Panc1 (cell line): ENCODE measurements at regions not wholly inside any gene's neighbourhood (a gene's known extent, or its start where the extent isn't known, plus 50 kb on each side); places are given as distances from the start of the nearest gene placed in this dataset.

ENCODE experiments used
- ATAC-seq: fragments of 200-7000 bp; cut with Tn5 transposase; 2 replicates; pipeline ENCODE4 v1.9.1; 2020; ENCODE audit warnings: mild to moderate bottlenecking, moderate library complexity
- BruUV-seq: library from RNA; stranded (reverse); fragments of 400-500 nt; replicated peaks from 2 replicates; lab custom pipeline; 2021; lab: Mats Ljungman, UMichigan
- CTCF ChIA-PET: fragments of 300-600 bp; sonication (Branson Sonifier 250); formaldehyde crosslinking; loops from one replicate; lab custom pipeline; 2022; ENCODE audit warnings: antibody characterized with exemption; lab: Charles Lee
- POLR2A ChIA-PET: fragments of 300-600 bp; sonication (Branson Sonifier 250); formaldehyde crosslinking; loops from one replicate; lab custom pipeline; 2022; ENCODE audit warnings: antibody characterized with exemption; lab: Charles Lee
- DNase-seq: peaks from one replicate; pipeline ENCODE4 v3.0.0-alpha.2; 2010; ENCODE audit warnings: low read depth, low spot score
- H3K27ac ChIP-seq: 2 replicates; pipeline ENCODE4 v1.5.1; 2011; ENCODE audit warnings: mild to moderate bottlenecking, low read length, inconsistent platforms
- H3K27me3 ChIP-seq: fragments of 200-500 bp; sonication (Bioruptor generic); 2 replicates; pipeline ENCODE4 v1.6.0; 2014; ENCODE audit warnings: low read length, inconsistent platforms; ENCODE audit not compliant: control insufficient read depth, insufficient read depth
- H3K36me3 ChIP-seq: fragments of 200-500 bp; sonication (Bioruptor generic); 2 replicates; pipeline ENCODE4 v1.5.1; 2014; ENCODE audit warnings: inconsistent platforms, mild to moderate bottlenecking, low read length, moderate library complexity; ENCODE audit not compliant: control insufficient read depth, insufficient read depth
- H3K4me1 ChIP-seq: 2 replicates; pipeline ENCODE4 v1.5.1; 2011; ENCODE audit warnings: inconsistent platforms, mild to moderate bottlenecking, low read length, moderate library complexity; ENCODE audit not compliant: control insufficient read depth, insufficient read depth
- H3K4me3 ChIP-seq, 2 experiments: 2 replicates each; pipeline ENCODE4 v1.5.1; 2011 to 2012; ENCODE audit warnings: low read depth in 2 of 2, low read length in 2 of 2, mild to moderate bottlenecking in 2 of 2, inconsistent platforms in 1 of 2, moderate library complexity in 1 of 2
- H3K9me3 ChIP-seq: fragments of 200-500 bp; sonication (Bioruptor generic); 2 replicates; pipeline ENCODE4 v1.5.1; 2014; ENCODE audit warnings: low read depth, mild to moderate bottlenecking, inconsistent platforms, low read length, moderate library complexity; ENCODE audit not compliant: control insufficient read depth, insufficient read depth
- POLR2AphosphoS5 ChIP-seq: IDR thresholded peaks from 2 replicates; pipeline ENCODE4 v1.6.1; 2012; ENCODE audit warnings: mild to moderate bottlenecking, low read depth, low read length, moderate library complexity
- SIN3A ChIP-seq: IDR thresholded peaks from 2 replicates; pipeline ENCODE4 v1.6.1; 2012; ENCODE audit warnings: low read depth, mild to moderate bottlenecking, low read length, moderate library complexity, borderline replicate concordance; ENCODE audit not compliant: insufficient read depth
- TCF7L2 ChIP-seq: IDR thresholded peaks from 2 replicates; pipeline ENCODE4 v1.6.1; 2011; ENCODE audit warnings: mild to moderate bottlenecking, low read depth, low read length, inconsistent platforms
- in situ Hi-C: cut with HindIII; loops from 2 replicates; pipeline ENCODE4 v1.10.0; 2016; ENCODE audit warnings: low sequenced_read_pairs, low pct_unique_long_range_greater_than_20kb
- intact Hi-C: fragments of 100-400 bp; cut with micrococcal nuclease; formaldehyde crosslinking; loops from one replicate; pipeline ENCODE4 v1.10.0; 2022; ENCODE audit not compliant: unreplicated experiment
- TF ChIP-seq, protein P1 (sequence below), 2 experiments: IDR thresholded peaks; 2 replicates each; pipeline ENCODE4 v1.6.1; 2011 to 2012; ENCODE audit warnings: low read depth in 2 of 2, control low read depth in 1 of 2, low read length in 1 of 2, mild to moderate bottlenecking in 1 of 2, moderate library complexity in 1 of 2; ENCODE audit not compliant: insufficient read depth in 1 of 2
- TF ChIP-seq, protein P2 (sequence below): fragments of 450-650 bp; IDR thresholded peaks from 2 replicates; pipeline ENCODE4 v1.5.1; 2017; ENCODE audit warnings: mild to moderate bottlenecking

DNA sequence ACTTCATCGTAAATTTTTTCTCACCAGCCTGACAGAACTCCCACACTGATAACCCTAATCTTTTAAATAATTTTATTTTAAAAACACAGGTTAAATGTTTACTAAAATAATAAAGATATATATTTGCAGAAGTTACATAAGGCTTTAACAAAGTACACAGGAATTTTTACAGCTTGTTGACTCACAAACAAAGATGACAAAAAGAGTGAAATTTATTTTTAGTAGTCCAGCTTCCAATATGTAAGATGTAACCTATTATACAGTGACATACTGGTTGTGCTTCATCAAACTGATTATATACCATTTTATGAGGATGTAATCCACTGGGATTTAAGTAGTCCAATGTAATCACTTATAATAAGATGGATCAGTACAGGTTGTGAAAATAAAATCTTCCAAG, 348.9 kb upstream of the SLC39A10 start:
- TF ChIP-seq POLR2AphosphoS5 (no peak), TCF7L2 (no peak; the same call in 1 of the 2 replicates), SIN3A (no peak)
- TF ChIP-seq, protein P1, sequence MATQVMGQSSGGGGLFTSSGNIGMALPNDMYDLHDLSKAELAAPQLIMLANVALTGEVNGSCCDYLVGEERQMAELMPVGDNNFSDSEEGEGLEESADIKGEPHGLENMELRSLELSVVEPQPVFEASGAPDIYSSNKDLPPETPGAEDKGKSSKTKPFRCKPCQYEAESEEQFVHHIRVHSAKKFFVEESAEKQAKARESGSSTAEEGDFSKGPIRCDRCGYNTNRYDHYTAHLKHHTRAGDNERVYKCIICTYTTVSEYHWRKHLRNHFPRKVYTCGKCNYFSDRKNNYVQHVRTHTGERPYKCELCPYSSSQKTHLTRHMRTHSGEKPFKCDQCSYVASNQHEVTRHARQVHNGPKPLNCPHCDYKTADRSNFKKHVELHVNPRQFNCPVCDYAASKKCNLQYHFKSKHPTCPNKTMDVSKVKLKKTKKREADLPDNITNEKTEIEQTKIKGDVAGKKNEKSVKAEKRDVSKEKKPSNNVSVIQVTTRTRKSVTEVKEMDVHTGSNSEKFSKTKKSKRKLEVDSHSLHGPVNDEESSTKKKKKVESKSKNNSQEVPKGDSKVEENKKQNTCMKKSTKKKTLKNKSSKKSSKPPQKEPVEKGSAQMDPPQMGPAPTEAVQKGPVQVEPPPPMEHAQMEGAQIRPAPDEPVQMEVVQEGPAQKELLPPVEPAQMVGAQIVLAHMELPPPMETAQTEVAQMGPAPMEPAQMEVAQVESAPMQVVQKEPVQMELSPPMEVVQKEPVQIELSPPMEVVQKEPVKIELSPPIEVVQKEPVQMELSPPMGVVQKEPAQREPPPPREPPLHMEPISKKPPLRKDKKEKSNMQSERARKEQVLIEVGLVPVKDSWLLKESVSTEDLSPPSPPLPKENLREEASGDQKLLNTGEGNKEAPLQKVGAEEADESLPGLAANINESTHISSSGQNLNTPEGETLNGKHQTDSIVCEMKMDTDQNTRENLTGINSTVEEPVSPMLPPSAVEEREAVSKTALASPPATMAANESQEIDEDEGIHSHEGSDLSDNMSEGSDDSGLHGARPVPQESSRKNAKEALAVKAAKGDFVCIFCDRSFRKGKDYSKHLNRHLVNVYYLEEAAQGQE (IDR thresholded peaks at IDR 0.05; ENCODE audit: insufficient read depth in 1 of 2, low read depth in 2 of 2, low read length in 1 of 2): no peak
- TF ChIP-seq, protein P2, sequence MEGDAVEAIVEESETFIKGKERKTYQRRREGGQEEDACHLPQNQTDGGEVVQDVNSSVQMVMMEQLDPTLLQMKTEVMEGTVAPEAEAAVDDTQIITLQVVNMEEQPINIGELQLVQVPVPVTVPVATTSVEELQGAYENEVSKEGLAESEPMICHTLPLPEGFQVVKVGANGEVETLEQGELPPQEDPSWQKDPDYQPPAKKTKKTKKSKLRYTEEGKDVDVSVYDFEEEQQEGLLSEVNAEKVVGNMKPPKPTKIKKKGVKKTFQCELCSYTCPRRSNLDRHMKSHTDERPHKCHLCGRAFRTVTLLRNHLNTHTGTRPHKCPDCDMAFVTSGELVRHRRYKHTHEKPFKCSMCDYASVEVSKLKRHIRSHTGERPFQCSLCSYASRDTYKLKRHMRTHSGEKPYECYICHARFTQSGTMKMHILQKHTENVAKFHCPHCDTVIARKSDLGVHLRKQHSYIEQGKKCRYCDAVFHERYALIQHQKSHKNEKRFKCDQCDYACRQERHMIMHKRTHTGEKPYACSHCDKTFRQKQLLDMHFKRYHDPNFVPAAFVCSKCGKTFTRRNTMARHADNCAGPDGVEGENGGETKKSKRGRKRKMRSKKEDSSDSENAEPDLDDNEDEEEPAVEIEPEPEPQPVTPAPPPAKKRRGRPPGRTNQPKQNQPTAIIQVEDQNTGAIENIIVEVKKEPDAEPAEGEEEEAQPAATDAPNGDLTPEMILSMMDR: no peak
- POLR2A ChIA-PET: no interaction called here

DNA sequence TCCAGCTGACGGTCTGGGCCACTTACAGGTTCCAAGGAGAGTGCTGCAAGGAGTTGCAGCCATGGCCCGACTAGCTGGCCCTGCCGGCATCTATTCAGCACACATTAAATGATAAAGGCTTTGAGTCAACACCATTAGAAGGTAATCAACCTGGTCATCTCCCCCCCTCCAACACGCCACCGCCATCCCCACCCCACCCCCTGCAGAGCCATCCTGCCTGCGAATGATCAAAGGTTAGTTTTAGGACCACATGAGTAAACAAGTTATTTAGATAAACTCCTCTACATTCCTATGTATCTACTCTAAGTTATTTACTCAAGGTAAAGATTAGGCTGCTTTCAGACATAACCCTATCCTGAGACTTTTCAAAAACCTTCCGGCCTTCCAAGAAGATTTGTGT, 349.3 kb upstream of the SLC39A10 start:
- Histone ChIP-seq H3K9me3 (no peaks in the 10 kb centered on the region), H3K27me3 (no peaks in the 10 kb centered on the region), H3K36me3 (no peaks in the 10 kb centered on the region), H3K4me1 (peaks cover 6% of the 10 kb centered on the region; the same call in 1 of the 2 replicates), H3K4me3 (no peak overlapping the region), H3K27ac (no peak overlapping the region)
- intact Hi-C loops (no loop called here), in situ Hi-C loops (no loop called here)
- DNase-seq (no peak), ATAC-seq (peak; percentile 74)
- POLR2A ChIA-PET: no interaction called here
- BruUV-seq: no TSS peak
- CTCF ChIA-PET: no interaction called here
- TF ChIP-seq, protein P1 (IDR thresholded peaks at IDR 0.05; ENCODE audit: insufficient read depth in 1 of 2, low read depth in 2 of 2, low read length in 1 of 2): no peak
- TF ChIP-seq SIN3A (no peak), POLR2AphosphoS5 (no peak), TCF7L2 (peak; percentile 76)

More for the DNA sequence above, 348.9 kb upstream of the SLC39A10 start:
- no peak for DNase-seq
- intact Hi-C loops (no loop called here), in situ Hi-C loops (no loop called here)
- no TSS peak for BruUV-seq
- Histone ChIP-seq H3K9me3 (no peaks in the 10 kb centered on the region), H3K36me3 (no peaks in the 10 kb centered on the region), H3K4me3 (no peak overlapping the region), H3K4me1 (peaks cover 6% of the 10 kb centered on the region; the same call in 1 of the 2 replicates), H3K27me3 (no peaks in the 10 kb centered on the region), H3K27ac (no peak overlapping the region; the same call in 1 of the 2 replicates)
- ATAC-seq: no peak
- CTCF ChIA-PET: no interaction called here
